ENCODE measurements at regions not wholly inside any gene's neighbourhood (a gene's known extent, or its start where the extent isn't known, plus 50 kb on each side); places are given as distances from the start of the nearest gene placed in this dataset.
A peak's percentile ranks its signal among the peaks of the same experiment; 100 is the strongest.
"Not testable (repeated sequence)": the region's sequence is repeated elsewhere in the genome, so short reads cannot be mapped to it uniquely, and the experiment has no call there.

GRCh38 chr11:127986073-127986472, 601.3 kb downstream of the ETS1 start:
- H3K4me1 Mint-ChIP-seq, result no peaks in the 10 kb centered on the region
- H3K27me3 Mint-ChIP-seq, result peaks cover 0 to 15% of the 10 kb centered on the region in 2 donors
- no peak overlapping the region for H3K4me3 Mint-ChIP-seq
- H3K36me3 Mint-ChIP-seq, result no peaks in the 10 kb centered on the region
- peaks cover 4 to 8% of the 10 kb centered on the region in 2 donors for H3K9me3 Mint-ChIP-seq
- H3K27ac Mint-ChIP-seq, result no peak overlapping the region
- no peak for DNase-seq
- no peak for ATAC-seq (replicated peaks)

GRCh38 chr11:127972816-127973215, 614.5 kb downstream of the ETS1 start:
- Mint-ChIP-seq H3K27ac (no peak overlapping the region), H3K4me1 (no peaks in the 10 kb centered on the region), H3K9me3 (peaks cover 5 to 7% of the 10 kb centered on the region in 2 donors), H3K36me3 (no peaks in the 10 kb centered on the region), H3K4me3 (no peak overlapping the region), H3K27me3 (peaks cover 10 to 13% of the 10 kb centered on the region in 2 donors)
- no peak for DNase-seq
- no peak for ATAC-seq (replicated peaks)

GRCh38 chr11:127971448-127971847, 615.9 kb downstream of the ETS1 start:
- Mint-ChIP-seq H3K27ac (no peak overlapping the region), H3K9me3 (peaks cover 0 to 4% of the 10 kb centered on the region in 2 donors), H3K27me3 (peaks cover 16% of the 10 kb centered on the region in 2 donors), H3K4me1 (no peaks in the 10 kb centered on the region), H3K36me3 (no peaks in the 10 kb centered on the region), H3K4me3 (no peak overlapping the region)
- ATAC-seq (replicated peaks), result no peak
- no peak for DNase-seq

- peaks cover 24 to 30% of the 10 kb centered on the region in 2 donors for H3K27me3 Mint-ChIP-seq
- no peaks in the 10 kb centered on the region for H3K36me3 Mint-ChIP-seq
- ATAC-seq (replicated peaks), result no peak
- DNase-seq, result no peak
- H3K4me3 Mint-ChIP-seq, result no peak overlapping the region
- H3K4me1 Mint-ChIP-seq, result no peaks in the 10 kb centered on the region
- H3K9me3 Mint-ChIP-seq, result peaks cover 0 to 3% of the 10 kb centered on the region in 2 donors
- no peak overlapping the region for H3K27ac Mint-ChIP-seq
Measured at GRCh38 chr11:127966821-127967220, 620.5 kb downstream of the ETS1 start.

- peaks cover 27 to 30% of the 10 kb centered on the region in 2 donors for H3K27me3 Mint-ChIP-seq
- ATAC-seq (replicated peaks), result no peak
- no peaks in the 10 kb centered on the region for H3K36me3 Mint-ChIP-seq
- DNase-seq, result no peak
- H3K4me1 Mint-ChIP-seq, result no peaks in the 10 kb centered on the region
- H3K27ac Mint-ChIP-seq, result no peak overlapping the region
- no peak overlapping the region for H3K4me3 Mint-ChIP-seq
- peaks cover 0 to 3% of the 10 kb centered on the region in 2 donors for H3K9me3 Mint-ChIP-seq
Measured at GRCh38 chr11:127965939-127966668, 621.3 kb downstream of the ETS1 start.

- no peak overlapping the region for H3K27ac Mint-ChIP-seq
- H3K36me3 Mint-ChIP-seq, result no peaks in the 10 kb centered on the region
- no peak overlapping the region for H3K4me3 Mint-ChIP-seq
- DNase-seq (no peak), ATAC-seq (replicated peaks) (no peak)
- no peaks in the 10 kb centered on the region for H3K4me1 Mint-ChIP-seq
- no peaks in the 10 kb centered on the region for H3K9me3 Mint-ChIP-seq
- peaks cover 22 to 27% of the 10 kb centered on the region in 2 donors for H3K27me3 Mint-ChIP-seq
Measured at GRCh38 chr11:127962416-127962815, 624.9 kb downstream of the ETS1 start.

- no peak for ATAC-seq (replicated peaks)
- H3K27me3 Mint-ChIP-seq, result peaks cover 13 to 14% of the 10 kb centered on the region in 2 donors
- no peak for DNase-seq
- peaks cover 2 to 13% of the 10 kb centered on the region in 2 donors for H3K9me3 Mint-ChIP-seq
- H3K4me1 Mint-ChIP-seq, result no peaks in the 10 kb centered on the region
- H3K4me3 Mint-ChIP-seq, result no peak overlapping the region
- no peaks in the 10 kb centered on the region for H3K36me3 Mint-ChIP-seq
- no peak overlapping the region for H3K27ac Mint-ChIP-seq
Measured at GRCh38 chr11:127950162-127950561, 637.2 kb downstream of the ETS1 start.

GRCh38 chr11:127943763-127944162, 643.6 kb downstream of the ETS1 start:
- no peak for ATAC-seq (replicated peaks)
- Mint-ChIP-seq H3K36me3 (no peaks in the 10 kb centered on the region), H3K4me1 (no peaks in the 10 kb centered on the region), H3K9me3 (no peaks in the 10 kb centered on the region), H3K4me3 (no peak overlapping the region), H3K27ac (no peak overlapping the region), H3K27me3 (peaks cover 4 to 7% of the 10 kb centered on the region in 2 donors)
- no peak for DNase-seq

GRCh38 chr11:127943152-127943551, 644.2 kb downstream of the ETS1 start:
- ATAC-seq (replicated peaks) (no peak), DNase-seq (no peak)
- Mint-ChIP-seq H3K9me3 (no peaks in the 10 kb centered on the region), H3K4me1 (no peaks in the 10 kb centered on the region), H3K4me3 (no peak overlapping the region), H3K27me3 (peaks cover under 1 to 4% of the 10 kb centered on the region in 2 donors), H3K36me3 (no peaks in the 10 kb centered on the region), H3K27ac (no peak overlapping the region)

- H3K27me3 Mint-ChIP-seq; H3K36me3 Mint-ChIP-seq; DNase-seq; H3K9me3 Mint-ChIP-seq; ATAC-seq (replicated peaks); H3K4me1 Mint-ChIP-seq; H3K4me3 Mint-ChIP-seq: not testable (repeated sequence)
- peak overlapping the region; percentile 5 for H3K27ac Mint-ChIP-seq
Measured at GRCh38 chr11:127941554-127941953, 645.8 kb downstream of the ETS1 start.

GRCh38 chr11:127939000-127939399, 648.4 kb downstream of the ETS1 start:
- ATAC-seq (replicated peaks), result no peak
- no peaks in the 10 kb centered on the region for H3K27me3 Mint-ChIP-seq

GRCh38 chr11:127935081-127935480, 652.3 kb downstream of the ETS1 start:
- no peaks in the 10 kb centered on the region for H3K36me3 Mint-ChIP-seq
- no peaks in the 10 kb centered on the region for H3K9me3 Mint-ChIP-seq
- H3K4me3 Mint-ChIP-seq, result no peak overlapping the region
- no peaks in the 10 kb centered on the region for H3K27me3 Mint-ChIP-seq
- no peaks in the 10 kb centered on the region for H3K4me1 Mint-ChIP-seq
- DNase-seq (no peak), ATAC-seq (replicated peaks) (no peak)
- H3K27ac Mint-ChIP-seq, result no peak overlapping the region

More at GRCh38 chr11:127939000-127939399, 648.4 kb downstream of the ETS1 start:
- H3K36me3 Mint-ChIP-seq, result no peaks in the 10 kb centered on the region
- no peaks in the 10 kb centered on the region for H3K4me1 Mint-ChIP-seq
- no peak overlapping the region for H3K27ac Mint-ChIP-seq
- H3K9me3 Mint-ChIP-seq, result no peaks in the 10 kb centered on the region
- DNase-seq, result no peak
- H3K4me3 Mint-ChIP-seq, result no peak overlapping the region

GRCh38 chr11:127933961-127934360, 653.4 kb downstream of the ETS1 start:
- H3K27ac Mint-ChIP-seq; H3K4me3 Mint-ChIP-seq; ATAC-seq (replicated peaks); DNase-seq; H3K27me3 Mint-ChIP-seq; H3K36me3 Mint-ChIP-seq; H3K4me1 Mint-ChIP-seq; H3K9me3 Mint-ChIP-seq: not testable (repeated sequence)

GRCh38 chr11:127931803-127932202, 655.6 kb downstream of the ETS1 start:
- no peak for DNase-seq
- H3K27me3 Mint-ChIP-seq, result peaks cover 4 to 5% of the 10 kb centered on the region in 2 donors
- no peaks in the 10 kb centered on the region for H3K36me3 Mint-ChIP-seq
- H3K27ac Mint-ChIP-seq, result no peak overlapping the region
- H3K4me1 Mint-ChIP-seq, result no peaks in the 10 kb centered on the region
- no peak for ATAC-seq (replicated peaks)
- H3K4me3 Mint-ChIP-seq, result no peak overlapping the region
- no peaks in the 10 kb centered on the region for H3K9me3 Mint-ChIP-seq

- DNase-seq (no peak), ATAC-seq (replicated peaks) (no peak)
- H3K4me3 Mint-ChIP-seq, result no peak overlapping the region
- H3K27me3 Mint-ChIP-seq, result peaks cover 4 to 5% of the 10 kb centered on the region in 2 donors
- H3K9me3 Mint-ChIP-seq, result peaks cover 0 to 3% of the 10 kb centered on the region in 2 donors
- no peak overlapping the region for H3K27ac Mint-ChIP-seq
- no peaks in the 10 kb centered on the region for H3K4me1 Mint-ChIP-seq
- H3K36me3 Mint-ChIP-seq, result no peaks in the 10 kb centered on the region
Measured at GRCh38 chr11:127926721-127927120, 660.6 kb downstream of the ETS1 start.
